H1 (cell line): ENCODE measurements at regions not wholly inside any gene's neighbourhood (a gene's known extent, or its start where the extent isn't known, plus 50 kb on each side); places are given as distances from the start of the nearest gene placed in this dataset.

Experiments
- CREB1 ChIP-seq: IDR thresholded peaks from 2 replicates; pipeline ENCODE4 v1.6.1; 2012; ENCODE audit warnings: inconsistent platforms
- HDAC2 ChIP-seq, 2 experiments: fragments of 300-600 bp in 1 of 2; sonication (generic) in 1 of 2; IDR thresholded peaks; 2 replicates each; pipeline ENCODE4 v1.6.1; 2011 to 2012; ENCODE audit warnings: low read depth in 2 of 2, low read length in 2 of 2, mild to moderate bottlenecking in 2 of 2, moderate library complexity in 2 of 2, borderline replicate concordance in 1 of 2, inconsistent platforms in 1 of 2
- TF ChIP-seq, protein P1 (sequence below): fragments of 300-600 bp; sonication (generic); IDR thresholded peaks from 2 replicates; pipeline ENCODE4 v1.7.1; 2012; ENCODE audit warnings: low read length, moderate library complexity, mild to moderate bottlenecking, inconsistent platforms; ENCODE audit not compliant: insufficient replicate concordance

GRCh38 chr3:163132111-163132510, 1635.5 kb downstream of the OTOL1 start (continued):
- TF ChIP-seq, protein P1, sequence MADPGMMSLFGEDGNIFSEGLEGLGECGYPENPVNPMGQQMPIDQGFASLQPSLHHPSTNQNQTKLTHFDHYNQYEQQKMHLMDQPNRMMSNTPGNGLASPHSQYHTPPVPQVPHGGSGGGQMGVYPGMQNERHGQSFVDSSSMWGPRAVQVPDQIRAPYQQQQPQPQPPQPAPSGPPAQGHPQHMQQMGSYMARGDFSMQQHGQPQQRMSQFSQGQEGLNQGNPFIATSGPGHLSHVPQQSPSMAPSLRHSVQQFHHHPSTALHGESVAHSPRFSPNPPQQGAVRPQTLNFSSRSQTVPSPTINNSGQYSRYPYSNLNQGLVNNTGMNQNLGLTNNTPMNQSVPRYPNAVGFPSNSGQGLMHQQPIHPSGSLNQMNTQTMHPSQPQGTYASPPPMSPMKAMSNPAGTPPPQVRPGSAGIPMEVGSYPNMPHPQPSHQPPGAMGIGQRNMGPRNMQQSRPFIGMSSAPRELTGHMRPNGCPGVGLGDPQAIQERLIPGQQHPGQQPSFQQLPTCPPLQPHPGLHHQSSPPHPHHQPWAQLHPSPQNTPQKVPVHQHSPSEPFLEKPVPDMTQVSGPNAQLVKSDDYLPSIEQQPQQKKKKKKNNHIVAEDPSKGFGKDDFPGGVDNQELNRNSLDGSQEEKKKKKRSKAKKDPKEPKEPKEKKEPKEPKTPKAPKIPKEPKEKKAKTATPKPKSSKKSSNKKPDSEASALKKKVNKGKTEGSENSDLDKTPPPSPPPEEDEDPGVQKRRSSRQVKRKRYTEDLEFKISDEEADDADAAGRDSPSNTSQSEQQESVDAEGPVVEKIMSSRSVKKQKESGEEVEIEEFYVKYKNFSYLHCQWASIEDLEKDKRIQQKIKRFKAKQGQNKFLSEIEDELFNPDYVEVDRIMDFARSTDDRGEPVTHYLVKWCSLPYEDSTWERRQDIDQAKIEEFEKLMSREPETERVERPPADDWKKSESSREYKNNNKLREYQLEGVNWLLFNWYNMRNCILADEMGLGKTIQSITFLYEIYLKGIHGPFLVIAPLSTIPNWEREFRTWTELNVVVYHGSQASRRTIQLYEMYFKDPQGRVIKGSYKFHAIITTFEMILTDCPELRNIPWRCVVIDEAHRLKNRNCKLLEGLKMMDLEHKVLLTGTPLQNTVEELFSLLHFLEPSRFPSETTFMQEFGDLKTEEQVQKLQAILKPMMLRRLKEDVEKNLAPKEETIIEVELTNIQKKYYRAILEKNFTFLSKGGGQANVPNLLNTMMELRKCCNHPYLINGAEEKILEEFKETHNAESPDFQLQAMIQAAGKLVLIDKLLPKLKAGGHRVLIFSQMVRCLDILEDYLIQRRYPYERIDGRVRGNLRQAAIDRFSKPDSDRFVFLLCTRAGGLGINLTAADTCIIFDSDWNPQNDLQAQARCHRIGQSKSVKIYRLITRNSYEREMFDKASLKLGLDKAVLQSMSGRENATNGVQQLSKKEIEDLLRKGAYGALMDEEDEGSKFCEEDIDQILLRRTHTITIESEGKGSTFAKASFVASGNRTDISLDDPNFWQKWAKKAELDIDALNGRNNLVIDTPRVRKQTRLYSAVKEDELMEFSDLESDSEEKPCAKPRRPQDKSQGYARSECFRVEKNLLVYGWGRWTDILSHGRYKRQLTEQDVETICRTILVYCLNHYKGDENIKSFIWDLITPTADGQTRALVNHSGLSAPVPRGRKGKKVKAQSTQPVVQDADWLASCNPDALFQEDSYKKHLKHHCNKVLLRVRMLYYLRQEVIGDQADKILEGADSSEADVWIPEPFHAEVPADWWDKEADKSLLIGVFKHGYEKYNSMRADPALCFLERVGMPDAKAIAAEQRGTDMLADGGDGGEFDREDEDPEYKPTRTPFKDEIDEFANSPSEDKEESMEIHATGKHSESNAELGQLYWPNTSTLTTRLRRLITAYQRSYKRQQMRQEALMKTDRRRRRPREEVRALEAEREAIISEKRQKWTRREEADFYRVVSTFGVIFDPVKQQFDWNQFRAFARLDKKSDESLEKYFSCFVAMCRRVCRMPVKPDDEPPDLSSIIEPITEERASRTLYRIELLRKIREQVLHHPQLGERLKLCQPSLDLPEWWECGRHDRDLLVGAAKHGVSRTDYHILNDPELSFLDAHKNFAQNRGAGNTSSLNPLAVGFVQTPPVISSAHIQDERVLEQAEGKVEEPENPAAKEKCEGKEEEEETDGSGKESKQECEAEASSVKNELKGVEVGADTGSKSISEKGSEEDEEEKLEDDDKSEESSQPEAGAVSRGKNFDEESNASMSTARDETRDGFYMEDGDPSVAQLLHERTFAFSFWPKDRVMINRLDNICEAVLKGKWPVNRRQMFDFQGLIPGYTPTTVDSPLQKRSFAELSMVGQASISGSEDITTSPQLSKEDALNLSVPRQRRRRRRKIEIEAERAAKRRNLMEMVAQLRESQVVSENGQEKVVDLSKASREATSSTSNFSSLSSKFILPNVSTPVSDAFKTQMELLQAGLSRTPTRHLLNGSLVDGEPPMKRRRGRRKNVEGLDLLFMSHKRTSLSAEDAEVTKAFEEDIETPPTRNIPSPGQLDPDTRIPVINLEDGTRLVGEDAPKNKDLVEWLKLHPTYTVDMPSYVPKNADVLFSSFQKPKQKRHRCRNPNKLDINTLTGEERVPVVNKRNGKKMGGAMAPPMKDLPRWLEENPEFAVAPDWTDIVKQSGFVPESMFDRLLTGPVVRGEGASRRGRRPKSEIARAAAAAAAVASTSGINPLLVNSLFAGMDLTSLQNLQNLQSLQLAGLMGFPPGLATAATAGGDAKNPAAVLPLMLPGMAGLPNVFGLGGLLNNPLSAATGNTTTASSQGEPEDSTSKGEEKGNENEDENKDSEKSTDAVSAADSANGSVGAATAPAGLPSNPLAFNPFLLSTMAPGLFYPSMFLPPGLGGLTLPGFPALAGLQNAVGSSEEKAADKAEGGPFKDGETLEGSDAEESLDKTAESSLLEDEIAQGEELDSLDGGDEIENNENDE, result no peak
- no peak for TF ChIP-seq HDAC2 (IDR thresholded peaks at IDR 0.05; ENCODE audit: borderline replicate concordance in 1 of 2, low read depth in 2 of 2, low read length in 2 of 2)
- no peak for TF ChIP-seq CREB1
